Raji (cell line): ENCODE measurements at regions not wholly inside any gene's neighbourhood (a gene's known extent, or its start where the extent isn't known, plus 50 kb on each side); places are given as distances from the start of the nearest gene placed in this dataset.

Source experiments
- POLR2A ChIP-seq: IDR thresholded peaks from 2 replicates; pipeline ENCODE4 v1.6.1; 2011; ENCODE audit warnings: low read depth, low read length, control low read depth; ENCODE audit not compliant: insufficient read depth

DNA sequence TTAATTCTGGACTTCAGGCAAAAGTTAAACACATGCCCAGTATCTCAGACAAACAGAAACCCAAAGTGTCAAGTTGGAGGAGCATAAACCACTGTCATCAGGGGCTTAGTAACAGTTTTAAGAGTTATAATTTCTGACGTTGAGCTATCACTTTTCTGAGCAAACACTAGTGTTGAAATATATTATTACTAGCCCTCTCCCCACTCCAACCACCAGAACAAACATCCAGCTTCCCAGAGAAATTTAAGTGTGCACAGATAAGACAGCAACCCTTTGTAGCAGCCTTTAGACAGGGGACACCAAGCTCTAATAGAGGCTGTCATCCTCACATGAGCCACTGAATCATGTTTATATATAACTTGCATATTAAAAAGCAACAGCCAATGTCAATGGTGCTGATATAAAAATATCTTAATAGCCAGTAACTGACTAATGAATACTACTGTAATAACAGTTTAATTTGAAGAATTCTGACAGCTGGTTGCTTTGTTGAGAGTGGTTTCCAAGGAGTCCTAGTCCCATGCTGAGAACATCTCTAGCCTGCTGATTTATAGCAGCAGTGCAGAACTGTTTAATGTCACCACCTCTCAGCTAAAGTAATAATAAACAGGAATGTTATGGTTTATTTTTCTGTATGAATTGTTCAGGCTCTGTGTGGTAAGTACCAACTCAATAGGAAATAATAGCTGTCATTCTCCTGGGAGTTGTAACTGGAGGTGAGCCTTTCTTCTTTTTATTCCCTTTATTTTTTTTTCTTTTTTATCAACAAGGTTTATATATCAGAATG is 528.7 kb upstream of the ZNF608 start:
- TF ChIP-seq POLR2A = no peak

DNA sequence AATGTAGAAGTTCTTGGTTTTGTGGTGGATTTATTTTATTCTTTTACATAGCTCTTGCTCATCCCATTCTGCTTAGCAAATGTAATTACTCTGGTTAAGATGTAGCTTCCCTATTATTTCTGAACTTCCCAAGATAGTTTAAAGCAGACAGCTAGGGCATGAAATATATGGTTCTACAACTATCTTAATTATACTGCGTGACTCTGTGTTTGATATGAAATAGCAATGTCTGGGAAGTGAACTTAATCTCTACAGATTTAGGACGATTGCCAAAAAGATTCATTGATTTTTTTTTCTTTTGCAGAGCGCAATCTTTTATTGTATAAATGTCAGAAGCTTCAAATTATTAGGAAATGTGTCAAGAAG is 529.3 kb upstream of the ZNF608 start:
- no peak for TF ChIP-seq POLR2A

DNA sequence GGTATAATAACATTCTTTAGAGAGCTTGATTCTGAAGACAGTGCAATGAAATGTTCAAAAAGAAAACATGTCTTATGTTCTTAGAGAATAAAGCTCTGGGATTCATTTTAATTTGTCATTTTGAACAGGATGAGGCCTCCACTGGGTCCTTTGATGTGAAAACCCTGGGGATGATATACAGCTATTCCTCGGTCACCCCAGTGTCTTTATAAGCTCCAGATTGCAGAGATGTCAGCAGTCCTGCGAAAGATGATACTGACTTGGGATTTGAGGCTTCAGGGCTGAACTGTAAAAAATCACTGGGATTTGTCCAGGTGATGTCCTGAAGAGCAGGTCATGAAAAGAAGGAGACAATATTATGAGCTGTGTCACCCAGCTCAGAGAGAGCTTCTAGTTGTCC is 529.7 kb upstream of the ZNF608 start:
- no peak for TF ChIP-seq POLR2A

DNA sequence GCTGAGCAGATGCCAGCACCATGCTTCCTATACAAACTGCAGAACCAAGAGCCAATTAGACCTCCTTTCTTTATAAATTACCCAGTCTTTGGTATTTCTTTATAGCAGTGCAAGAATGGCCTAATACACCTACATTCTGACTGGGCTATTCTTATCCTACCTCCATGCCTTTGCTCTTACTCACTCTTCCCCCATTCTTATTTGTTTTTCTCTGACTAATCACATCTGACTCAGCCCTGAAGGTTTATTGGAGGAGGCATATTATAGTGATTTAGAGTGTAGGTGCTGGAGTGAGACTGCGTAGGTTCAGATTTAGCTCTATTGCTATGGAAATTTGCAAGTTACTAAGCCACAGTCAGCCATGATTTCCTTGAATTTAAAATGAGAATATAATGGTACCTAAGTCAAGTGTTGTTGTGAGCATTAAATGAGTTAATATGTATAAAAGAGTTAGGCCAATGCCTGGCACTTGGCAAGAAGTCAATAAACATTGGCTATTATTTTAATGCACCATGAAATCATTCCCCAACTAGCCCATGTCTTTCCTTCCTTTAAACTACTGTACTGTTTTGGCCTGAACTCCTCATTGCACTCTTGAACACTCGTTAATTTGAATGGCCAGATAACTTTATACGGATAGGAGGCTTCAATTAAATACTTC is 531.2 kb upstream of the ZNF608 start:
- TF ChIP-seq POLR2A = no peak

DNA sequence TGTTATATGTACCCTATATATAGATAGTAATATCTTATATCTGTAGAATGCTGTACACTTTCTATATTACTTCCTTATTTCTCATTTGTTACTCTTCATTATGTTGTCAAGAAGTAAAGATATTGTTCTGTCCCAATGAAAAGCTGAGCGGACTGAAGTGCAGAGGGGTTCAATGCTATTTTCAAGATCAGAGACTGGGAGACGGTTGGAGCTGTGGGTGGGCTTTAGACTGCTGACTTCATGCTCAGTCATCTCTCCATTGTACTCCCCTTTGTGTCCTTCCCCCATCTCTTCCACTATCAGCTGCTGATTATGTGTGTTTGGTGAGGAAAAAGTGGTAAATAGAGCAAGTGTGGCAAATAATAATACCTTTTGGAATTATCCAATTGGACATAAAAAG is 532.3 kb upstream of the ZNF608 start:
- no peak for TF ChIP-seq POLR2A

DNA sequence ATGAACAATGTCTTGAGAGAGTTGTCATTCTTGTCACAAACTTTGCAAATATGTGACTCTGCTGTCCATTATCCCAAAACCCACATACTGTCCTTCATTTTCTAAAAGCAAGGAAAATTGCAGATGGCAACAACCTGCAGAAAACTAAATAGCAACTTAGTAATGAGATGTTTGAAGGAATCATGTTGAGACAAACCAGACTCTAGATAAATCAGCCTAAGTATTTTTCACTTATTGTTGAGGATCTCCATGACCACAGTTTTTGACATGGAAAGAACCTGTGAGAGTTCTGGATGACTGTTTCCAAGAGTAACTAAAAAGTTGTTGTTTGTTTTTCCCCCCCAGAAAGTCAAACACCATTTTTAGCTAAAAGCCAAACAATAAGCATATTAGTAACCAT is 535.2 kb upstream of the ZNF608 start:
- no peak for TF ChIP-seq POLR2A

DNA sequence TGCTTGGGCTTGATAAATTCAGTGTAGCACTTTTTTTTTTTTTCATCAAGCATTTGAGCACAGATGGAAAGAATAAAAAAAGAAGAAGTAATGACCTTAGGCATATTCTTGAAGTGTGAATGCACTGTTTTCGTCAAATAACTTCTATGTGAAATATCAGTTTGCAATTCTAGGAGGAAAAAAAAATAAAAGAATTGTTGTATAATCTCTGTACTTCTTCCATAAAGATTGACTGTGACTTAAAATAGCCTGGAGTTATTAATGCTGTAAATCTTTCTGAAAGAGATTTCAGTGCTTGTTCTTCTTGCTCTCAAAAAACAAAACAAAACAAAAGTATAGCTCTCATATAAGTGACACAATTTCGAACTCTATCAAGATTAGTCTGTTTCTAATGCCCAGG is 536.9 kb upstream of the ZNF608 start:
- TF ChIP-seq POLR2A = no peak

DNA sequence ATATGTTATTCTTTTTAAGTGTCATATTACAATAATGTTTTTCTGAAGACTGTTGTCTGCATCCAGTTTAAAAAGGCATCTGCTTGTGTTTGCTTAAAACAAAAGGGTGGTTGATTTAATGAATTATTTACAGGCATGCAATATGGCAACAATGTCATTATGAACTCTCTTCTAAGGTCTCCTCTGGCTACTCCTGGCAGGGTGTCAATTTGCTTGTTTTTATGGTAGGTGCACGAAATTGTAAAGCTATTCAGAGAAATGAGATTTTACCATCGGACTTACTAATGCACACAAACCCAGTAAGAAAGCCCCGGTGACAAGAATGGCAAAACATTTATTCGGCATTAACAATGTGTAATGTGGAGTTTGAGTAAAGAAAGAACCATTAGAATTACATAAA is 539.8 kb upstream of the ZNF608 start:
- TF ChIP-seq POLR2A = no peak

DNA sequence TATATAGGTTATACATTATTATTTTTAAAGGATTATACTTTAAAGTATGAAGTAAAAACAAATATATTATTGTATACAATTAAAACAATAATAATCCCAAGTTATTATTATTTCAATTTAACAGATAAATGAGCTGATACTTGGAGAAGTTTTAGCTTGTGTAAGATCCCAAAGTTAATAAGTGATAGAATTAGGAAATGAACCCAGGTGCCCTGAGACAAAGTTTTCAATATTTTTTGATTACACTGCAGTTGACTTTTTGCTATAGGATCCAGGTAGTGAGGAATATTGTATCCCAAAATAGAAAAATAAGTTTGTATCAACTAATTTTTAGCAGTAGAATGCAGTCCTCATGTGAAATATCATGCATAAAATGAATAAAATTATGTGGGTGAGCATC is 543.2 kb upstream of the ZNF608 start:
- TF ChIP-seq POLR2A = no peak

DNA sequence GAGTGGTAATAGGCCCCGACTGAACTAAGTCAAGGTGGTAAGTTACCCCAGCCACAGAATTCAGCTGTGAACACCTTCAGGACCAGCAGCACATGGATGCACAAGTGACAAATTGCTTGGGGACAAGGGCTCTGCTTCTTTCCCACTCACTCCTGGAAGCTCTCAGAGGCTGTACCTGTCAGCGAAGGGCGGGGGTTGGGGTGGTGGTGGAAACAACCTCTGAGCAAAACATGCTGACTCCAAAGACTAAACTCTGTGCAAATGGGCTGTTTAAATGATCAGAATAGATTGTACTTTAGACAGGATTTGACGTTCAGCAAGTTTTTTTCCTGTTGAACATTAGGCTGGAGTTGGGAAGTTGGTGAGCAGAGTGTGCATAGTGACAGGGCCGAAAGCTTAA is 544.5 kb upstream of the ZNF608 start:
- no peak for TF ChIP-seq POLR2A

DNA sequence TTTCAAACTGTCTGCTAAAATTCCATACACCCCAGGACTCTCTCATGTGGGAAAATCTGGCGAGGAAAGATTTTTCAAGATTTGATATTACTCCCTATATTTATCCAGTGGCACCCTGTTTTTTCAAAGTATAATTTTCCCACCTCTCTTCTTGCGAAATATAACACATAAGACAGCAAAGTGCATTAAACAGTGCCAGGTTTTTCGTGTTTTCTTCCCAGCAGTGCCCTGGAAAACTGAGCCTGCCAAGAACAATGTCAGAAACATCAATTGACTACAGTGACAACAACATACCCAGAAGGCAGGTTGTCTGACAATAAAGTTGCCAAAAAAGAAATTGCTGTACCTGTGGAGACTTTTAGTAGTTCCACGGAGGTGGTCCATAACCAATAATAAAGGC is 545.0 kb upstream of the ZNF608 start:
- TF ChIP-seq POLR2A = no peak

DNA sequence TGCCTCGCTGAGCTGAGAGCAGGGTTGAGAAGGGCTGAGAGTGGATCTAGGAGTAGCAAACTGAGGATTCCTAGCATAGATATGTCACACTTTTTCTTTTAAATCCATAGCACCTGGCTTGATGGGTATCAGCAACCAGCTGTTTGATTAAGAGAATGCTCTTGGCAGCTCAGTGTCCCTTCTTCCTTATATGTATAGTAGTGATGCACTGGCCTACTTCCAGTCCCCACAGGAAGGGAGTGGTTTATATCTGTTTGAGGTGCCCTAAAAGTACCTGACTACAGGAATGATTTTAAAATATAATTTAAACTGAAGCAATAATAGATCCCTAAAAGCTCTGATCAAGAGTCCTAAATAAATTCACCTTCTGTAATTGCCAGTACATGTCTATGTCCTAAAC is 546.8 kb upstream of the ZNF608 start:
- no peak for TF ChIP-seq POLR2A

DNA sequence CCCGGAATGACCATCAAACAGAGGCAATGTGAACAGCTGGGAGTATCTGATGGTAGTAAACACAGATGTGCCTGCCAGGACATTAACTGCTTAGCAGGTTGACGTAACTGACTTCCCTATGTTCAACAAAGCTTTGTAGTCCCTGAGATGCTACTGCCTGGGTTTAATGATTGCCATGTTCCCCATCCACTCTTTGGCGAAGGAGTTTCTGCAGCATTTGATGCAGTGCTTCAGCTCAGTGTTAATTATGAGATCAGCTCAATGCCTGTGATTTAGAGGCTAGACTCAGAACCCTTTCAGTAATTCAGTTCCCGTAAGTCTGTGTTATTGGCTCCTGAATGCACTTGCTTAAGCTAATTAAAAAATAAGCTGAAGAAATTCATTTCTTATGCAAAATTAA is 547.3 kb upstream of the ZNF608 start:
- no peak for TF ChIP-seq POLR2A

DNA sequence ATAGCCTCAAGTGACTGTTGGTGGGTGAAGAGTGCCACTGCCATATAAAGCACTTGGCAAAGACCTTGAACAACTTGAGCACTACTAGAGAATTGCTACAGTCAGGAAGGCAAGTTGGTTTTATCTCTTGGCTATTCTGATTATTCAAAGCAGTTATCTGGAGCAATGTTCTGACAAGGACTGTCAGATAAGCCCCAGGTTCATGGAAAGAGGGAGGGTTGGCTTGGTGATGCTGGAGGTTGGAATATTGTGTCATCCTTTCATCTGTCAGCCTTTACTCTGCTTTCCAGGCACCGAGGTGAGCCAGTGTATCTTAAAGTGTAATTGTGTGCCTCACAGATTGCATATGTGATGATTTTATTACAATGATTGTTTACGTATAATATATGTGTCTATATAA is 548.4 kb upstream of the ZNF608 start:
- no peak for TF ChIP-seq POLR2A

DNA sequence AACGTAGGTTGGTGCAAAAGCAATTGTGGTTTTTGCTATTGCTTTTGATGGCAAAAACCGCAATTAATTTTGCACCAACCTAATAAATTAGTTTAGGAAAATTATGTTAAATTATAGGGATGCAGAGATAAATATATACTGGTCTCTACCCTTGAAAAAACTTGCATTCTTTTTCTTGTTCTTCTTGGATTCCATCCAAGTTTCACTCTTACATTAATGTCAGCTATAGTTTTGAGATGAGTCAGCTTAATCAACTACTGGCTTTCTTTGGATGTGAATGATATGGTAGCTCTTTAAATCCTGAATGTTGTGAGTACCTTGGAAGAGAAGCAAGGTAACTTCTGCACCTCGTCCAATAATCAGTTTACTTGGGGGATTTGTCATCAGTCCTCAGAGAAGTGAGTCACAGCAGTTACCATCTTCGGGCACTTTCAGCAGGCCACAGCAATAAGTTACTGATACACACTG is 549.0 kb upstream of the ZNF608 start:
- no peak for TF ChIP-seq POLR2A

DNA sequence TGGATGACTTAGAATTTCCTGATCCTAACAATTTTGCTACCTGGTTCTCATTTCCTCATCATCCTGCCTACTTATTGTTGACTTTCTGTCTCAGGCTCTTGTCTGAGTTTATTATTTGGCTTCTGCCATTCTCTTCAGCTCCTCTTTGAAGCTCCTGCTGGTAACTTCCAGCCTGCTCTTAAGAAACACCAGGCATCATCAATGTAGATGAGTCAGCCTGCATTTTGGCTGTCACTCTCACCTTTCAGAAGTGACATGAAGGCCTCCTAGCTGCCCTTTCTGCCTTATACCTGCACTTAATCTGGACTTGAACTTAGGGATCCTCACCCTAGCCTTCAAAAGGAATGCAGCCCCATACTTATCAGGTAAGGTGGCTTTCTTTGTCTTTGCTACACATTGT is 551.8 kb upstream of the ZNF608 start:
- no peak for TF ChIP-seq POLR2A

DNA sequence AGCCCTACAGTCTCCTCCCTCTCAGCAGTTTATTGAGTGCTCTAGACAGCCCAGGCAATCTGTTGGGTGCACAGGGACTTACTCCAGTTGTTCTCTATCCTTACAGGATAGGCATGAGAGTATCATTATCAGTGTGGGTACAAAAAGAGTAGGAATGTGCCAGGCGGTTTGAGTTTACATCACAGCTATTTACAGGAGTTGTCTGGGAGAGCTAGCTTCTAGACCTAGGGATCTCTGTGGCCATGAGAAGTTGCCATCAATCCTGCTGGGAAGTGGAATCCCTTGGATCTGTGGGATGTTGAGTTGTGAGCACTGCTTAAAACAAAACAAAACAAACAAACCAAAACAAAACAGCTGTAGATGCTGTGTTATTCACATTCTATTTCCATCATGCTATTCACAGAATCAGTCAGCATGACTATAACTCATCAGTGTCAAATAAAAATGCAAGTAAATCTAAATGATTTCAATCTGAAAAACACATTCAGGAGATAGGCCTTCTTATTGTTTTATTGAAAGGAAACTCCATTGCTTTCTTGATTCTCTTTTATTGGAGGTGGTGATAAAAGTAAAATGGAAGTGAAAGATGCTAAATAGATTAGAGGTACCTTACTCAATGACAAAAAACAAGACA is 552.4 kb upstream of the ZNF608 start:
- no peak for TF ChIP-seq POLR2A

DNA sequence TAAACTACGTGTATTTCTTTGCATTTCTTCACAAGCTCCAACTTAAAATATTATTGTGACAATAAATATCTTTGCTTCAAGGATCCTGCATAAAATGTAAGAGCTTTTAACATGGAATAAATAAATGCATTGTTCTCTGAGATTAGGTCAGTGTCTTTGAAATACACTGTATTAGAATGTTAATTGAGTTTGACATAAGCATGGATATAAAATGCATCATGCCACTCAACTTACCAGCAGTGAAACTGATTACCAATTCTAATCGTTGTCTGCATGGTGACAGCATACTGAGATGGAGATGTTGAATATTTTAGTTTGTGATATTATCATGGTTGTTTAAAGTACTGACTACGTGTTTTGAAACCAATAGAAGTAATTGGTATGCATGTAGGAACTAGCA is 555.3 kb upstream of the ZNF608 start:
- TF ChIP-seq POLR2A = no peak
